Mucosa of descending colon (tissue), 3 donors: ENCODE measurements at regions not wholly inside any gene's neighbourhood (a gene's known extent, or its start where the extent isn't known, plus 50 kb on each side); places are given as distances from the start of the nearest gene placed in this dataset.
A peak's percentile ranks its signal among the peaks of the same experiment; 100 is the strongest.

Experiments
- ATAC-seq: fragments of 200-7000 bp; cut with Tn5 transposase; one replicate; pipeline ENCODE4 v1.9.1; 2020; ENCODE audit warnings: mild to moderate bottlenecking, moderate library complexity
- DNase-seq, 3 donors: peaks; one replicate each; pipeline ENCODE4 v3.0.0-alpha.2; 2020
- H3K36me3 ChIP-seq: fragments of 200-600 bp; one replicate; pipeline ENCODE4 v1.8.0; 2021; ENCODE audit warnings: low read depth, mild to moderate bottlenecking
- H3K4me1 ChIP-seq: fragments of 200-600 bp; one replicate; pipeline ENCODE4 v1.8.0; 2021; ENCODE audit warnings: low read depth, mild to moderate bottlenecking
- H3K4me3 ChIP-seq: fragments of 200-600 bp; one replicate; pipeline ENCODE4 v1.8.0; 2021; ENCODE audit warnings: mild to moderate bottlenecking
- H3K9me3 ChIP-seq: fragments of 200-600 bp; one replicate; pipeline ENCODE4 v1.8.0; 2021; ENCODE audit warnings: mild to moderate bottlenecking
- CTCF ChIP-seq: fragments of 200-600 bp; IDR thresholded peaks from one replicate; pipeline ENCODE4 v1.8.0; 2022; ENCODE audit warnings: antibody characterized with exemption, mild to moderate bottlenecking
- intact Hi-C, 2 donors: fragments of 100-400 bp; cut with DNase I in 1 of 2; cut with micrococcal nuclease in 1 of 2; formaldehyde crosslinking; loops; one replicate each; pipeline versions ENCODE4 v1.11.0 to v1.11.1; 2022; cut with DNase I, micrococcal nuclease
- donor health status: DM: no; HTN: no; CAD: no; lungs with moderate emphysema.
- donor health status: DM: no; HTN: no; CAD: no.
- donor health status: DM: no; HTN: yes; CAD: no.

GRCh38 chr15:91622711-91623342, 230.7 kb upstream of the SLCO3A1 start:
- Histone ChIP-seq H3K36me3 (no peaks in the 10 kb centered on the region), H3K9me3 (no peaks in the 10 kb centered on the region), H3K4me1 (no peaks in the 10 kb centered on the region), H3K4me3 (no peak overlapping the region)
- TF ChIP-seq CTCF = no peak
- ATAC-seq = no peak
- no peak for DNase-seq
- intact Hi-C loops = no loop called here

DNA sequence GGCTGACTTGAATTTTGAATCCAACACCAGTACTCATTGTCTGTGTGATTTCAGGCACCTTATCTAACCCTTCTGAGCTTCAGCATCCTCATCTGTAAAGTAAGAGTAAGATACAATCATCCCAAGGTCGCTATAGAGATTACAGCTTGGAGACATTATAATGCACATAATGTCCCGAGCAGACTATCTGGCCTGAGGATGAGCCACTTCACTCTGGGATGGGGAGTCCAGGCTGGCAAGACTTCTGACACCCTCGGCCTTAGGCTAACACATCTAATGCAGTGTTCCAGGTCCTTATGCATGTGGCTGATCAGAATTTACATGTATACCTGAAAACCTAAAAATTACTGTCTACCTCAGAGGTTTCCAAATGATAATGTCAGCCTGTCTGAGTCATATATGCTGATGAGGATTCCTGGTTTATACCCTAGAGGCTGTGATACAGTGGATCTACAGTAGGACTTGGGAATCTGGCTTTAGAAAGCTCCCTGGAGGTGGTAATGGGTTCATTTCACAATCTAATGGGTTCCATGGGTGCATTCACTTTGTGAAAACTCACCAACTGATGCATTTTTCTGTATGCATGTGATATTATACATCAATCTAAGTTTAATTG, 229.0 kb upstream of the SLCO3A1 start:
- H3K4me3 ChIP-seq = no peak overlapping the region
- no peaks in the 10 kb centered on the region for H3K4me1 ChIP-seq
- intact Hi-C loops = no loop called here
- no peak for DNase-seq
- no peak for TF ChIP-seq CTCF
- ATAC-seq = no peak
- H3K9me3 ChIP-seq = no peaks in the 10 kb centered on the region
- no peaks in the 10 kb centered on the region for H3K36me3 ChIP-seq

- ATAC-seq (no peak), DNase-seq (no peak)
- no peaks in the 10 kb centered on the region for H3K9me3 ChIP-seq
- no peaks in the 10 kb centered on the region for H3K36me3 ChIP-seq
- intact Hi-C loops = no loop called here
- no peak for TF ChIP-seq CTCF
- no peak overlapping the region for H3K4me3 ChIP-seq
- no peaks in the 10 kb centered on the region for H3K4me1 ChIP-seq
Measured at GRCh38 chr15:91625506-91625905, 228.0 kb upstream of the SLCO3A1 start.

DNA sequence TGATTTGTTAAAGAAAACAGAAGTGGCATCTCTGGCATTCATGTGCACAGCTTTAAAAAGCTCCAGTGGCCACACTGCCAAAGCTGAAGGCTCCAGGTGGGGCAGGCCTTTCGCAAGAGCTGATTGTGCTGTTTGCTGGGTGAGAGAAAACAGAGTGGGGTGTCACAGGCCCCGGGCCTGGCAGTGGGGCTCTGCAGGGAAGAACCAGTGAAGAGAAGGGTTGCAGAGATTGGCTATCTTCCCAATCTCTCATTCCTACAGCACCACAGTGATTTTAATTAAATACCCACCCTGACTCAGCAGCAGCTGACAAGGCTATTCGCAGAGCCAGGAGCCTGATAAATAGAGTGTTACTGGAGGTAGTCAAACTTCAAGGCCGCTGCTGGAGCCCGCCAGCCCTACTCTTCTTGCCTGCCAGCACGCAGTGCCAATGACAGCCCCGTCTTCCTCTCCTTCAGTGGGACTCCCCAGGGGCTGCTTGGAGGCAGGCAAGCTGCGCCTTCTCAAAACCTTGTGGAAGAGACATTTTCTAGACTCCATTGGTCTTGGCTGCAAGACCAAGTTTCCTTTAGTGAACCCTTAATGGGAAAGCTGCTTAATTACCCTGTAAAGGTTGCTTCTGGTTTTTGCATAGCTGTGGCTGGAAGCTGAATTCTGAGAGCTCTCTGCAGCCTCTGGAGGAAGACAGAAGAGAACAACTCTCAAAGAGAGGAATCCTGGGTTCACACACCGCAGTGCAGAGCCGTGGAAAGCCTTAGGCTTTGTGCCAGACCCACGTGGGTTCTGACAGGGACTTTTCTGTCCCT, 225.8 kb upstream of the SLCO3A1 start:
- TF ChIP-seq CTCF = no peak
- intact Hi-C loops = no loop called here
- no peak for ATAC-seq
- DNase-seq = peak in 1 of 3 donors; percentile 50
- H3K4me3 ChIP-seq = no peak overlapping the region
- no peaks in the 10 kb centered on the region for H3K36me3 ChIP-seq
- H3K9me3 ChIP-seq = no peaks in the 10 kb centered on the region
- no peaks in the 10 kb centered on the region for H3K4me1 ChIP-seq

DNA sequence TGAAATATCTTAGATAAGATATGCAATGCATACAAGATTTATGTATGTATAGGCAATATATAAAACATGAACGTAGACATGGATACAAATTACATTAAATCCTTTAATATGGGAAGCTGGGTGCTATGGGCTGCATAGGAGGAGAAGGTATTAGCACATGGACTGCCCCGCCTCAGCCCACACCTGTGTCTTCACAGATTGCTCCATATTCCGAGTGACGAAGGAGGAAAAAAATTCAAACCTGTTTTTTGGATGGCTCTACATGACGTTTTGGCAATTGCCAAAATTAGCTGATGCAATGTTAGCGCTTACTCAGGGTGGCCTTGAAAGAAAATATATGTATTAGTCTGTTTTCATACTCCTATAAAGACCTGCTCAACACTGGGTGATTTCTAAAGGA, 223.4 kb upstream of the SLCO3A1 start:
- ATAC-seq (no peak), DNase-seq (no peak)
- intact Hi-C loops = no loop called here
- TF ChIP-seq CTCF = no peak
- Histone ChIP-seq H3K4me3 (no peak overlapping the region), H3K9me3 (no peaks in the 10 kb centered on the region), H3K36me3 (no peaks in the 10 kb centered on the region), H3K4me1 (no peaks in the 10 kb centered on the region)
